Body of pancreas (tissue), 4 donors: ENCODE measurements at regions not wholly inside any gene's neighbourhood (a gene's known extent, or its start where the extent isn't known, plus 50 kb on each side); places are given as distances from the start of the nearest gene placed in this dataset.
A peak's percentile ranks its signal among the peaks of the same experiment; 100 is the strongest.

Source experiments
- ATAC-seq: fragments of 150-250 bp; one replicate; pipeline ENCODE4 v1.9.1; 2016
- DNase-seq, 4 donors: peaks; one replicate each; pipeline ENCODE4 v3.0.0-alpha.2; 2019
- H3K27ac ChIP-seq, 4 donors: fragments of 200-600 bp; sonication (generic); 1 replicate in 3 of 4; 2 replicates in 1 of 4; pipeline versions ENCODE4 v1.5.1 to v1.6.1; 2016 to 2019; ENCODE audit warnings: mild to moderate bottlenecking in 1 of 4, mixed read lengths in 1 of 4, moderate library complexity in 1 of 4
- H3K27me3 ChIP-seq, 2 donors: fragments of 200-600 bp; sonication (generic); one replicate each; pipeline ENCODE4 v1.6.0; 2016; ENCODE audit warnings: mild to moderate bottlenecking in 1 of 2
- H3K36me3 ChIP-seq, 2 donors: fragments of 200-600 bp; sonication (generic); replicated peaks in 1 of 2; 2 replicates each; pipeline ENCODE4 v1.5.1; 2016; ENCODE audit warnings: low read depth in 2 of 2; ENCODE audit not compliant: insufficient read depth in 1 of 2
- H3K4me1 ChIP-seq: fragments of 200-600 bp; sonication (generic); one replicate; pipeline ENCODE4 v1.6.0; 2016
- H3K4me3 ChIP-seq, 2 donors: fragments of 200-600 bp; sonication (generic); 1 replicate in 1 of 2; 2 replicates in 1 of 2; pipeline ENCODE4 v1.5.1; 2016 to 2019
- H3K9me3 ChIP-seq, 3 donors: fragments of 200-600 bp; sonication (generic); 1 replicate in 2 of 3; 2 replicates in 1 of 3; pipeline ENCODE4 v1.5.1; 2016
- POLR2A ChIP-seq, 3 donors: fragments of 450-650 bp; IDR thresholded peaks; one replicate each; pipeline ENCODE4 v1.6.1; 2016; ENCODE audit warnings: antibody characterized with exemption in 3 of 3, mild to moderate bottlenecking in 2 of 3
- WGBS, 2 donors: methylation state at CpG; one replicate each; pipeline ENCODE4 v1.1.5; 2017; 5-methylcytosine and 5-hydroxymethylcytosine counted together
- intact Hi-C: fragments of 100-400 bp; cut with DNase I; formaldehyde crosslinking; loops from one replicate; pipeline ENCODE4 v1.15.1; 2023
- TF ChIP-seq, protein P1 (sequence below), 7 experiments: fragments of 450-650 bp in 4 of 7; fragments of 200-600 bp in 3 of 7; sonication (generic) in 3 of 7; IDR thresholded peaks; one replicate each; pipeline ENCODE4 v1.5.1; 2016 to 2019; ENCODE audit warnings: antibody characterized with exemption in 7 of 7

- ATAC-seq (peak; percentile 59), DNase-seq (peak in 1 of 4 donors; percentile 12)
- no peaks in the 10 kb centered on the region for H3K9me3 ChIP-seq
- no peaks in the 10 kb centered on the region for H3K4me1 ChIP-seq
- H3K27ac ChIP-seq = no peak overlapping the region
- TF ChIP-seq, protein P1, sequence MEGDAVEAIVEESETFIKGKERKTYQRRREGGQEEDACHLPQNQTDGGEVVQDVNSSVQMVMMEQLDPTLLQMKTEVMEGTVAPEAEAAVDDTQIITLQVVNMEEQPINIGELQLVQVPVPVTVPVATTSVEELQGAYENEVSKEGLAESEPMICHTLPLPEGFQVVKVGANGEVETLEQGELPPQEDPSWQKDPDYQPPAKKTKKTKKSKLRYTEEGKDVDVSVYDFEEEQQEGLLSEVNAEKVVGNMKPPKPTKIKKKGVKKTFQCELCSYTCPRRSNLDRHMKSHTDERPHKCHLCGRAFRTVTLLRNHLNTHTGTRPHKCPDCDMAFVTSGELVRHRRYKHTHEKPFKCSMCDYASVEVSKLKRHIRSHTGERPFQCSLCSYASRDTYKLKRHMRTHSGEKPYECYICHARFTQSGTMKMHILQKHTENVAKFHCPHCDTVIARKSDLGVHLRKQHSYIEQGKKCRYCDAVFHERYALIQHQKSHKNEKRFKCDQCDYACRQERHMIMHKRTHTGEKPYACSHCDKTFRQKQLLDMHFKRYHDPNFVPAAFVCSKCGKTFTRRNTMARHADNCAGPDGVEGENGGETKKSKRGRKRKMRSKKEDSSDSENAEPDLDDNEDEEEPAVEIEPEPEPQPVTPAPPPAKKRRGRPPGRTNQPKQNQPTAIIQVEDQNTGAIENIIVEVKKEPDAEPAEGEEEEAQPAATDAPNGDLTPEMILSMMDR (IDR thresholded peaks at IDR 0.05) = no peak
- no peak for TF ChIP-seq POLR2A (IDR thresholded peaks at IDR 0.05)
- H3K36me3 ChIP-seq = no peaks in the 10 kb centered on the region
- no peak overlapping the region for H3K4me3 ChIP-seq
- 39 to 55% methylated on average over 9 of the region's 9 CpGs for WGBS, 2 donors
- H3K27me3 ChIP-seq = no peaks in the 10 kb centered on the region
- intact Hi-C loops = no loop called here
These were observed 137.9 kb downstream of the AXIN2 start for GRCh38 chr17:65423346-65424140.

DNA sequence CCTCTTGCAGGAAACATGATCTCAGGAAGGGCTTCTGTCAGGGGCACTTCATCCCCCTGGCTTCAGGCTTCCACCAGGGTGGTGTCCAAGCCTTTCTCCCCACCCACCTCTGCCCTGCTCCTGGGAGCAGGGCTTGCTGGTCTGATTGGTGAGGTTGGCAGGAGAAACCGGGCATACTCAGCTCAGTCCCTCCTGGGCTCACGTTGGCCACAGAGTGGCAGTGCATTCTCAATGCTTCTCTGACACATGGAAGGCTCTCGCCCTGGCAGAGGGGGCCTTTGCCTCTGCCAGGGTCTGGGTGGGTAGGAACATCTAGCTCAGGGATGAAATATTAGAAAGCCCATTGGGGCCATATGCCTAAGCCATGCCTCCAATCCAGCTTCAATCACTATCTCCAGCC, 142.8 kb downstream of the AXIN2 start:
- DNase-seq (no peak), ATAC-seq (no peak)
- 27 to 35% methylated on average over 2 to 3 of the region's 3 CpGs for WGBS, 2 donors
- Histone ChIP-seq H3K27me3 (no peaks in the 10 kb centered on the region), H3K9me3 (no peaks in the 10 kb centered on the region), H3K4me1 (no peaks in the 10 kb centered on the region), H3K4me3 (no peak overlapping the region), H3K36me3 (no peaks in the 10 kb centered on the region), H3K27ac (no peak overlapping the region)
- intact Hi-C loops = no loop called here
- TF ChIP-seq, protein P1 (IDR thresholded peaks at IDR 0.05) = peak in 1 of 7 experiments; percentile 9
- TF ChIP-seq POLR2A (IDR thresholded peaks at IDR 0.05) = no peak

GRCh38 chr17:65417406-65418221, 143.8 kb downstream of the AXIN2 start:
- H3K27me3 ChIP-seq = no peaks in the 10 kb centered on the region
- H3K36me3 ChIP-seq = no peaks in the 10 kb centered on the region
- intact Hi-C loops = no loop called here
- H3K27ac ChIP-seq = no peak overlapping the region
- H3K4me3 ChIP-seq = no peak overlapping the region
- TF ChIP-seq, protein P1 (IDR thresholded peaks at IDR 0.05) = no peak
- no peak for TF ChIP-seq POLR2A (IDR thresholded peaks at IDR 0.05)
- ATAC-seq = no peak
- H3K9me3 ChIP-seq = no peaks in the 10 kb centered on the region
- no peaks in the 10 kb centered on the region for H3K4me1 ChIP-seq
- 86 to 89% methylated on average over 7 of the region's 7 CpGs for WGBS, 2 donors
- DNase-seq = no peak

GRCh38 chr17:65415991-65416390, 145.5 kb downstream of the AXIN2 start:
- Histone ChIP-seq H3K36me3 (no peaks in the 10 kb centered on the region), H3K27ac (no peak overlapping the region), H3K4me3 (no peak overlapping the region), H3K9me3 (no peaks in the 10 kb centered on the region), H3K27me3 (no peaks in the 10 kb centered on the region), H3K4me1 (no peaks in the 10 kb centered on the region)
- 66% methylated on average over 5 of the region's 5 CpGs for WGBS, 2 donors
- DNase-seq (no peak), ATAC-seq (no peak)
- intact Hi-C loops = no loop called here
- TF ChIP-seq, protein P1 (IDR thresholded peaks at IDR 0.05) = no peak
- TF ChIP-seq POLR2A (IDR thresholded peaks at IDR 0.05) = no peak
